Ishikawa (cell line): ENCODE measurements at regions not wholly inside any gene's neighbourhood (a gene's known extent, or its start where the extent isn't known, plus 50 kb on each side); places are given as distances from the start of the nearest gene placed in this dataset.

Source experiments
- CEBPB ChIP-seq: IDR thresholded peaks from 2 replicates; pipeline ENCODE4 v1.6.1; 2012
- EP300 ChIP-seq: IDR thresholded peaks from 2 replicates; pipeline ENCODE4 v1.6.1; 2012; ENCODE audit warnings: borderline replicate concordance
- FOXM1 ChIP-seq: IDR thresholded peaks from 2 replicates; pipeline ENCODE4 v1.6.1; 2012; ENCODE audit warnings: low read depth, borderline replicate concordance
- RAD21 ChIP-seq: IDR thresholded peaks from 2 replicates; pipeline ENCODE4 v1.6.1; 2012; ENCODE audit warnings: low read depth
- TEAD4 ChIP-seq: IDR thresholded peaks from 2 replicates; pipeline ENCODE4 v1.6.1; 2012
- YY1 ChIP-seq: IDR thresholded peaks from 2 replicates; pipeline ENCODE4 v1.6.1; 2012; ENCODE audit warnings: low read depth
- TF ChIP-seq, protein P1 (sequence below): IDR thresholded peaks from 2 replicates; pipeline ENCODE4 v1.6.1; 2012; ENCODE audit warnings: low read depth, mild to moderate bottlenecking
- TF ChIP-seq, protein P2 (sequence below): IDR thresholded peaks from 2 replicates; pipeline ENCODE4 v1.6.1; 2012
- TF ChIP-seq, protein P3 (sequence below): IDR thresholded peaks from 2 replicates; pipeline ENCODE4 v1.6.1; 2012

DNA sequence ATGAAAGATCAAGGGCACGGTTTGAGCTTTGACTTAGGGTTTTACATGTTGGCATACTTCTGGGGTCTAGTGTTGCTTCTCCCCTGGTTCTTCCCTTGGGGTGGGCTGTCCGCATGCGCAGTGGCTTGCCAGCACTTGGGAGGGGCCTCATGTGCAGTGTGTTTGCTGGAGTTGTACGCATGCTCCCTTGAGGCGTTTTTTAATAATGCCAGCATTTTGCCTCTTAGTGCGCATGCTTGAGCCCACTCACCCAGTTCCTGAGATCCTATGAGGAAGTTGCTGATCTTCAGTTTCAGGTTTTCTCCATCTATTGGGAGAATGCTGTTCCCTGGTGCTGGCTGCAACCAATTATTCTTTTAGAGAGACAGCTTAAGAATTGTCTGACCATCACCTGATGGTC lies 113.4 kb upstream of the GPR141 start:
- TF ChIP-seq TEAD4: no peak
- no peak for TF ChIP-seq EP300
- TF ChIP-seq, protein P1, sequence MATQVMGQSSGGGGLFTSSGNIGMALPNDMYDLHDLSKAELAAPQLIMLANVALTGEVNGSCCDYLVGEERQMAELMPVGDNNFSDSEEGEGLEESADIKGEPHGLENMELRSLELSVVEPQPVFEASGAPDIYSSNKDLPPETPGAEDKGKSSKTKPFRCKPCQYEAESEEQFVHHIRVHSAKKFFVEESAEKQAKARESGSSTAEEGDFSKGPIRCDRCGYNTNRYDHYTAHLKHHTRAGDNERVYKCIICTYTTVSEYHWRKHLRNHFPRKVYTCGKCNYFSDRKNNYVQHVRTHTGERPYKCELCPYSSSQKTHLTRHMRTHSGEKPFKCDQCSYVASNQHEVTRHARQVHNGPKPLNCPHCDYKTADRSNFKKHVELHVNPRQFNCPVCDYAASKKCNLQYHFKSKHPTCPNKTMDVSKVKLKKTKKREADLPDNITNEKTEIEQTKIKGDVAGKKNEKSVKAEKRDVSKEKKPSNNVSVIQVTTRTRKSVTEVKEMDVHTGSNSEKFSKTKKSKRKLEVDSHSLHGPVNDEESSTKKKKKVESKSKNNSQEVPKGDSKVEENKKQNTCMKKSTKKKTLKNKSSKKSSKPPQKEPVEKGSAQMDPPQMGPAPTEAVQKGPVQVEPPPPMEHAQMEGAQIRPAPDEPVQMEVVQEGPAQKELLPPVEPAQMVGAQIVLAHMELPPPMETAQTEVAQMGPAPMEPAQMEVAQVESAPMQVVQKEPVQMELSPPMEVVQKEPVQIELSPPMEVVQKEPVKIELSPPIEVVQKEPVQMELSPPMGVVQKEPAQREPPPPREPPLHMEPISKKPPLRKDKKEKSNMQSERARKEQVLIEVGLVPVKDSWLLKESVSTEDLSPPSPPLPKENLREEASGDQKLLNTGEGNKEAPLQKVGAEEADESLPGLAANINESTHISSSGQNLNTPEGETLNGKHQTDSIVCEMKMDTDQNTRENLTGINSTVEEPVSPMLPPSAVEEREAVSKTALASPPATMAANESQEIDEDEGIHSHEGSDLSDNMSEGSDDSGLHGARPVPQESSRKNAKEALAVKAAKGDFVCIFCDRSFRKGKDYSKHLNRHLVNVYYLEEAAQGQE: no peak
- no peak for TF ChIP-seq YY1
- TF ChIP-seq, protein P2, sequence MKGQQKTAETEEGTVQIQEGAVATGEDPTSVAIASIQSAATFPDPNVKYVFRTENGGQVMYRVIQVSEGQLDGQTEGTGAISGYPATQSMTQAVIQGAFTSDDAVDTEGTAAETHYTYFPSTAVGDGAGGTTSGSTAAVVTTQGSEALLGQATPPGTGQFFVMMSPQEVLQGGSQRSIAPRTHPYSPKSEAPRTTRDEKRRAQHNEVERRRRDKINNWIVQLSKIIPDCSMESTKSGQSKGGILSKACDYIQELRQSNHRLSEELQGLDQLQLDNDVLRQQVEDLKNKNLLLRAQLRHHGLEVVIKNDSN: no peak
- TF ChIP-seq RAD21: no peak
- no peak for TF ChIP-seq CEBPB
- no peak for TF ChIP-seq FOXM1
- TF ChIP-seq, protein P3, sequence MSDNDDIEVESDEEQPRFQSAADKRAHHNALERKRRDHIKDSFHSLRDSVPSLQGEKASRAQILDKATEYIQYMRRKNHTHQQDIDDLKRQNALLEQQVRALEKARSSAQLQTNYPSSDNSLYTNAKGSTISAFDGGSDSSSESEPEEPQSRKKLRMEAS: no peak
